8988T (cell line): ENCODE measurements at regions not wholly inside any gene's neighbourhood (a gene's known extent, or its start where the extent isn't known, plus 50 kb on each side); places are given as distances from the start of the nearest gene placed in this dataset.

Source experiments
- DNase-seq: peaks from one replicate; pipeline ENCODE4 v3.0.0; 2011

GRCh38 chr6:87798393-87799278, 96.6 kb upstream of the AKIRIN2 start:
- no peak for DNase-seq

GRCh38 chr6:87794922-87795885, 93.2 kb upstream of the AKIRIN2 start:
- DNase-seq = no peak

- DNase-seq = no peak
Measured at GRCh38 chr6:87793315-87793714, 91.3 kb upstream of the AKIRIN2 start.

GRCh38 chr6:87791982-87792381, 89.9 kb upstream of the AKIRIN2 start:
- no peak for DNase-seq

- no peak for DNase-seq
Measured at GRCh38 chr6:87791485-87791884, 89.5 kb upstream of the AKIRIN2 start.

DNA sequence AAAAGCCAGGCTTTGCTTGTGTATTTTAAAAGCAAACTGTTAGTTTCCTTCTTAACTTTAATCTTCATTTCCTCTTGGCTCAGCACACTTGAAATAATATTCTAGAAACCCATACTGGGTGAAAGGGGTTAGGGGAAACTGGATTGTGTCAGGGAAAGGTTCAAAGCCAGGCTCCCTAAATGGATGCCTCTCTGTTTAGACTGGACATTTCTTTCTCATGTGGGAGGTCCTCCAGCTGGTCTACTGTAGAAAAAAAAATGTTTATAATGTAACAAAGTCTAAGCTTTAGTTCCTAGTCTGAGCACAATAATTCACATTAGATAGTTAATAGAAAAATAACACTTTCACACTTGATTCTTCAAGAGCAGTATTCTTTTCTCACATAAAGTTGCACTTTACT, 89.0 kb upstream of the AKIRIN2 start:
- DNase-seq = no peak

DNA sequence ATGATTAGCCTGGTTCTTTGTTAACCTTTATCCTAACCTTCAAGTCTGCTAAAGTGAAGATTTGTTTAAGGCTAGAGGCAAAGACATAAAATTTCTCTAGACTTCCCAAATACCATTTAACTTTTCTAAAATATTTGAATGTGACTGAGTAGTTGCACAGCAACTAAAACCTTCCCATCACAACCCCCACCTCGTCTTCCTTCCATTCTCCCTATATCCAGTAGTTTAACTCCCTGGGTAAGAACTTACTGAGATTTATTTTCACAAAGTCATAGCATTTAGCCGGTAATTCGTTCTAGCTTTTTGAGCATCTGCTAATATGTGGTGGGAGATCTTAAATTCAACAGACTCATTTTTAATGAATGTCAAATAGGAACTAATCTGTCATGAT, 87.9 kb upstream of the AKIRIN2 start:
- no peak for DNase-seq

DNA sequence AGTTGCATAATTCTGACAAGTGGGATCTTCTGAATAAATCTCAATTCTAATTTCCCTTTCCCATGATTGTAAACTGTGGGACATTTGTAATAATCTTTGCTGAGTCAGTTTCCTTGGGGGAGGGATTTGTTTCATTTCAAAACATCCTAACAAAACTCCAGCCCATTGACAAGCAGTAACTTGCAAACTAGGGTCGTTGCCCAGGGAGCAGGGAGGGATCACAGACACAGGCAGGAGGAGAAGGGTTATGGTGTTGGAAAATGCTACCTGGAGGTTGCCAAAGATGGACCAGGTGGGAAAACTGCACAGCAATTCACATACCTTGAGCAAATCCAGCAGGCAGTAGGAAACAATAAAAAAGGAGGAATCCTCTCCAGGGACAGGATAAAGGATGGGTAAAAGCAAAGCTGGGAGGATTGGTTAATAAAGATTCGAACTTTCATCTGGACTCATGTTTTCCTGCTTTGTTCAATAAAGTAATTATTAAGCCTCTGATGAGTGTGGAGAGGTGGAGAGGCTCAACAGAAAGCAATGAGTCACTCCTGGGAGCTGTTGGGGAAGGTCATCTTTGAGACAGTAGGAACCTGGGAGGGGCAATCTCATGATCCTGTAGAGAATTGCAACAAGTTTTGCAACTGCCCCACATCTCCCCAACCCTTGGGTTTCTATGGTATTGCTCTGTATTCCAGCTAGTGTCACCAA, 87.3 kb upstream of the AKIRIN2 start:
- no peak for DNase-seq

DNA sequence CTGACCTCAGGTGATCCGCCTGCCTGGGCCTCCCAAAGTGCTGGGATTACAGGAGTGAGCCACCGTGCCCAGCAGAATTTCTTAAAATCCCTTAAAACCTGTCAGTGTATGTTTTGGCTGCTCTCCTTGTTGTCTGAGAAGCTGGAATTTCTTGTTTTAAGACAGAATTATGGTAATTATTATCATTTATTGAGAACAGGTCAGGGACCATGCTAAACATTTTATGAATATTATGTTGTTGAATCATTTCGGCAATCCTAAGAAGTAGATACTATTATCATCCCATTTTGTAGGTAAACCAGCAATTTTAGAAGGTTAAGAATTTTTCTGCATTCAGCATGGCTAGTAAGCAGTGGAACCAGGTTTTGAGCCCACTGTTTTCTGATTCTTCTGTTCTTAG, 86.1 kb upstream of the AKIRIN2 start:
- no peak for DNase-seq

GRCh38 chr6:87785229-87785862, 83.3 kb upstream of the AKIRIN2 start:
- DNase-seq = no peak

DNA sequence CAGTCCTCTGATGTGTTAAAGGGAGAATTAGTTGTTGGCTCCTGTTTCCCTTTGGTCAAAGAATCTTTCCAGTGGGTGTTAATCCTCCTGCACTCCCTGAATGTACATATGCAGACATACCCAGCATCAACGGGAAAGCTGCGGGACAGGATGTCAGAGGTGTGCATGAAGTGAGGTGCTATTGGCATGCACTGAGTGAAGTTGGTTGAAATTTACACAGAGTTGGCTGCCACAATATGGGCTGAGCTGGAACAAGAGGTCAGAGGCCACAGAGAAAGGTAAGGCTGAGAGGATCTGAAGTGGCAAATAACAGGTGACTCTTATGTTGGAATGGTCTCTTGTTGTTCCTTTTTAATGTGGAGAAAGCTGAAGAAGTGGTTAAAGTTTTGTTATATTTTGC, 82.7 kb upstream of the AKIRIN2 start:
- no peak for DNase-seq

DNA sequence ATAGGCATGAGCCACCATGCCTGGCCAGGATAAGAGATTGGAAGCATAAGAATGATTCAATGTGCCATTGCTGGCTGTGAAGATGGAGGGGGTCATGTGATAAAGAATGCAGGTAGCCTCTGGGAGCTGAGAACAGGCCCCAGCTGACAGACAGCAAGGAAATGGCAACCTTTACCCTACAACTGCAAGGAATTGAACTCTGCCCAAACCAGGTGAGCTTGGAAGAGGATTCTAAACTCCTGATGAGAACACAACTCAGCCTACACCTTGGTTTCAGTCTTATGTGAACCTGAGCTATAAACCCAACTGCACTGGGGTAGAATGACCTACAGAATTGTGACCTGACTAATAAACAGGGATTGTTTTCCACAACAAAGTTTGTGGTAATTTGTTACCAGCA, 82.0 kb upstream of the AKIRIN2 start:
- DNase-seq = no peak

- no peak for DNase-seq
Measured at GRCh38 chr6:87779542-87779941, 77.5 kb upstream of the AKIRIN2 start.

- no peak for DNase-seq
Measured at GRCh38 chr6:87772597-87773530, 70.8 kb upstream of the AKIRIN2 start.

DNA sequence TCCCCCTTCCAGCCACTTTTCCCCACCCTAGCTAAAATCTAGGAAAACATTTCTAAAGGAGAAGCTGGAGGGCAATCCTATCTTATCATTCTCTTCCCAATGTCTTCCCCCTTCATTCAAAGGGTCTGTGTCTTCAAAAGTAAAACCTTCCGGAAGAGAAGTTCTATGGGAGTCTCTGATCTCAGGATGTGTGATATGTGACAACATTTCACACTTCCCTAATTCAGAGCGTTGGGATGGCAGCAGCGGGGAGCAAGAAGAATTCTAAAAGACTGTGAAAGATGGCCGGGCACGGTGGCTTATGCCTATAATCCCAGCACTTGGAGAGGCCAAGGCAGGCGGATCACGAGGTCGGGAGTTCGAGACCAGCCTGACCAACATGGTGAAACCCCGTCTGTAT, 65.4 kb upstream of the AKIRIN2 start:
- DNase-seq = no peak

DNA sequence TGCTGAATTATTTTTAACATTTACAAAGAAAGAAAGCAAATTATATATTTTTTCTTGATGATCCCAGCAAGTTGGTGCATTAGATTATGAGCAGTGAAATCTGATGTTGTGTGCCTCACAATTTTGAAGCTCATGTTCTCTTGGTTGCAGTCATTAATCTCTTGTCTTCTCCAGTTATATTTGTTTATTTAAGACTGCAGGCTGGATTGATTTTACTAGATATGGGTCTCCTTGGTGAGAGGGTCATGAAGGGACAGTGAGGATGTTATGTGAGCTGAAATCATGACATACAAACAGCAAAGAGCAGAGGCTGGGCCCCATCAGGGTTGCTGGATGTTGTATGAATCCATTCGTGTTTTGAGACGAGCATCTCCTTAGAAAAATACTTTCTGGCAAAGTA, 64.2 kb upstream of the AKIRIN2 start:
- DNase-seq = no peak

DNA sequence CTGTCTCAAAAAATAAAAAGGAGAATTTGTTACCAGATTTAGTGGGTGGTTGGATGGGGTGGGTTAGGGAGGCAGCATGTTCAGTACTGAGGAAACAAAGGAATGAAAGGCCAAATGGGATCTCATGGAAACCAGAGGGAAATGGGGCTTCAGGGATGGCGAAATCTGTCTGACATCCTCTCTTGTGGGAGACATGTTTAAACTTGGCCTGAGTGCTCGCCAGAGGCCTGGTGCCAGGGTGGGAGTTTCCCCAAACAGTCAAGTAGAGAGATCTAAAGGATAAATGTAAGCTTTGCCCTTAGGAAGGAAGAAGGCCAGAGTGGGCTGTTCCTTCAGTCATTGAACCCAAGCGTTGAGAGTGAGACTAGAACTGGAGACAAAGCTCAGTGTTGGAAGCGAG, 61.9 kb upstream of the AKIRIN2 start:
- no peak for DNase-seq

DNA sequence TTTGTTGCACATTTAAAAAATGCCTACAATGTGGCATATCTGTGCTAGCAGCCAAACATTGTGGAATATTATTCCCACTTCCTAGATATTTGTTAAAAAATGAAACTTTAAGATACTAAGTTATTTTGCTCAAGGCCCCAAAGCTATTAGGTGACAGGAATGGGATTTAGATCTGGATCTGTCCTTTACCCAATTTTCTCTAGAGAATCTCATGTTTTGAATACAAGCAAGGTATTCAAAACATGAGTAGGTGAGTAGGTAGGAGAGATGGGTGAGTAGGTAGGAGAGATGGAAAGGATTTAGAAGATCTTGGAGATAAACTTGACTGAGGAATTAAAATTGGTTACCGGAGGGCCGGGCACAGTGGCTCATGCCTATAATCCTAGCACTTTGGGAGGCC, 61.2 kb upstream of the AKIRIN2 start:
- no peak for DNase-seq

- no peak for DNase-seq
Measured at GRCh38 chr6:87762116-87762515, 60.1 kb upstream of the AKIRIN2 start.

- no peak for DNase-seq
Measured at GRCh38 chr6:87757792-87758191, 55.8 kb upstream of the AKIRIN2 start.

GRCh38 chr6:87756858-87757257, 54.8 kb upstream of the AKIRIN2 start:
- no peak for DNase-seq
